Endothelial cell of umbilical vein (primary cell): ENCODE measurements at regions not wholly inside any gene's neighbourhood (a gene's known extent, or its start where the extent isn't known, plus 50 kb on each side); places are given as distances from the start of the nearest gene placed in this dataset.

Experiments
- CTCF ChIP-seq, 2 donors: IDR thresholded peaks; 1 replicate in 1 of 2; 2 replicates in 1 of 2; pipeline ENCODE4 v1.5.1; 2011; ENCODE audit warnings: low read length in 2 of 2, mild to moderate bottlenecking in 2 of 2, moderate library complexity in 2 of 2, control low read depth in 1 of 2, inconsistent platforms in 1 of 2, low read depth in 1 of 2; ENCODE audit not compliant: insufficient read depth in 1 of 2; ENCODE audit errors: extremely low read depth in 1 of 2
- EZH2 ChIP-seq: IDR thresholded peaks from 2 replicates; pipeline ENCODE4 v1.6.1; 2012; ENCODE audit warnings: borderline replicate concordance, low read depth, mild to moderate bottlenecking, moderate library complexity, low read length, inconsistent platforms; ENCODE audit not compliant: severe bottlenecking
- MAX ChIP-seq: IDR thresholded peaks from 2 replicates; pipeline ENCODE4 v1.6.1; 2011; ENCODE audit not compliant: insufficient read depth, insufficient read length
- POLR2A ChIP-seq: IDR thresholded peaks from 2 replicates; pipeline ENCODE4 v1.6.1; 2012; ENCODE audit warnings: low read depth, mild to moderate bottlenecking, control low read depth, low read length

- TF ChIP-seq POLR2A = no peak
- no peak for TF ChIP-seq CTCF (IDR thresholded peaks at IDR 0.05; ENCODE audit: extremely low read depth in 1 of 2, insufficient read depth in 1 of 2, low read depth in 1 of 2, low read length in 2 of 2)
- no peak for TF ChIP-seq EZH2
- TF ChIP-seq MAX = no peak
Measured at GRCh38 chr2:215787025-215787424, 226.3 kb downstream of the MREG start.
